NCI-H524 (cell line): ENCODE measurements at regions not wholly inside any gene's neighbourhood (a gene's known extent, or its start where the extent isn't known, plus 50 kb on each side); places are given as distances from the start of the nearest gene placed in this dataset.

Experiments used
- DNase-seq, 2 experiments: peaks; one replicate each; lab custom pipeline; 2025; lab: John Stamatoyannopoulos, UW

GRCh38 chr12:107472308-107472707, 213.3 kb upstream of the PWP1 start:
- no peak for DNase-seq

GRCh38 chr12:107474099-107474498, 211.5 kb upstream of the PWP1 start:
- DNase-seq = no peak

GRCh38 chr12:107474639-107475539, 210.7 kb upstream of the PWP1 start:
- no peak for DNase-seq

GRCh38 chr12:107475900-107476299, 209.7 kb upstream of the PWP1 start:
- DNase-seq = no peak

- no peak for DNase-seq
These were observed 208.6 kb upstream of the PWP1 start for GRCh38 chr12:107477018-107477417.

GRCh38 chr12:107477947-107478610, 207.5 kb upstream of the PWP1 start:
- no peak for DNase-seq

- DNase-seq = no peak
These were observed 206.7 kb upstream of the PWP1 start for GRCh38 chr12:107478881-107479280.

GRCh38 chr12:107480836-107481608, 204.6 kb upstream of the PWP1 start:
- DNase-seq = no peak

- no peak for DNase-seq
These were observed 201.4 kb upstream of the PWP1 start for GRCh38 chr12:107484230-107484629.

DNA sequence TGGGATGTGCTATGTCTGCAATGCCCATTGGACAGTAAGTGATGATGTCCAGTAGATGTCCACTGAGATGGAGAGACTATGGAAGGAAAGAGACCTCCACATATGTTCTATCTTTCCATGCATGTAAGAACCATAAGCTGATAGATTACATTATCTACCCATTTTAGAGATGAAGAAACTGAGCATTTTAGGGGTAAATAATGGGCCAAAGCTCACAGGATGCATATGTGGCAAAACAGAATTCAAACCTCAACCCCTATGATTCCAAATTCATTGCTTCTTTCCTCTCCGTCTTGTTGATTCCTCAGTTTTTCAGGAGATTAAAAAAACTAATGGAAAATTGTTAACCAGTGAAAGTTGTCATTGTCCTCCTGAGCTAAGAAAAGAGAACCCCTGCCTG, 200.7 kb upstream of the PWP1 start:
- no peak for DNase-seq

GRCh38 chr12:107485731-107486130, 199.9 kb upstream of the PWP1 start:
- DNase-seq = no peak

DNA sequence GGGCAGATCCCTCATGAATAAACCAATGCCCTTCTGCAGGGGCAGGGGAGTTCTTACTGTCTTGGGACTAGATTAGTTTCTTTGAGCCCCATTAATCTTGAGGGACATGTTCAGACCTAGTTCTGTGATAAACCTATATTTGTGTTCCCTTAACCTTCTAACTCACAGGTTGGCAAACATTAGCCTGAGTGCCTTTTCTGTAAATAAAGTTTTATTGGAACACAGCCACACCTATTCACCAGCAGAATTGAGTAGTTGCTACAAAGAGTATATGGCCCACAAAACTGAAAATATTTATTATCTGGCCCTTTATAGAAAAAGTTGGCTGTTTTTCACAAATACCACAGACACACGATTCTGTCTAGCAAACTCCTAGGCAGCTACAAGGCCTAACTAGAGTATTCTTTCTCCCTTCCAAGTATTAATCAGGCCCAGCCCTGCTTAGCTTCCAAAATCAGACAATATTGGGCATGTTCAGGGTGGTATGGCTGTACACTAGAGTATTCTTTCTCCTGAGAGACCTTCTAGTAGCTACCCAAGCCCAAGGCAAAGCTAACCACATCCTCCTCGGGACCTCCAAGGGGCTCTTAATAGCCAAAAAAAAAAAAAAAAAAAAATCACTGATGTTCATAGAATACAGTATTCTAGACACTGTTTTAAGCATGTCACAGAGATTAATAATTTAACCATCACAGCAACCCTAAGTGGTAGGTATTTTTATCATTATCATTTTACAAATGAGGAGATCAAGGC, 199.3 kb upstream of the PWP1 start:
- no peak for DNase-seq

DNA sequence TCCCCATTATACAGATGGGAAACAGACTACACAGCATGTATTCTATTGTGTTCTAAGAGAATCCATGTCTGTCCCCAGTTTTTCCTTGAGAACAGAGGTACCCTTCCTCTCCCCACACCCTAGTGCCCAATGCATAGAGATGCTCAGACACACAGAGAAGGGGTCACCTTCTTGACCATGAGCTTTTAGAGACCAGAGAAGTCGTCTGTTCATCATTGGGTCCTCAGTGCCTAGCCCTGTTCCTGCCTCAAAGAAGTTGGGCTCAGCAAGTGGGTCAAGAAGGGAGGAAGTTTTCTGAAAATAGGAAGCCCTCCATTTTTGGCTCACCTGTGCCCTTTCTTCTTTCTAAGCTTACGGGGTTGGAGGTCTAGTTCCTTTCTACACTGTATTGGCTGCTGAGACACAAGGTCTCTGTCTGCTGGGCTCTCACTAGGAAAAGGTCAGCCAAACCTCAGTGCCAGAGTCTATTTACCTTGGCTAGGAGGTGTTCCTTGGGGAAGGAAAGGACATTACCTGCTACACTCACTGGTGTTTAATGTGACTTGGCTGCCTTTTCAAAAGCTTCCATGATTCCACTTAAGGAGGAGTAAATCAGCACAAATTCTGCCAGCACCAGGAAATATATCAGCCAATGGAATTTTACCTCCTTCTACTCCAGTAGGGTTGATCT, 198.5 kb upstream of the PWP1 start:
- no peak for DNase-seq

DNA sequence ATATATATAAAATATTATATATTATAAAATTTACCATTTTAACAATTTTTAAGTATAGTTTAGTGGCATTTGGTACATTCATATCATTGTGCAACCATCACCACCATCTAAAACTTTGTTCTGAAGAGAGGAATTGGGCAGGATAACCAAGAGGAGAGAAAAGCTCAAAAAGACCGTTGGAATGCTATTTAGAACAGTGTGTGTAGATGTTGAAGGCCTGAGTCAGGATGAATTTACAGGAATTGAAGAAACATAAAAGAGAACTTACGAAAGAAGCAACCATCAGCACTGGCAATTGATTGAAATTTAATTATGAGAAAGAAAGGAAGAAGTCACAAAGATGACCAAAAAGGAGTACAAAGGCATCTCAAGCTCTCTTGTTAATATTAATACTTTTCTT, 196.9 kb upstream of the PWP1 start:
- no peak for DNase-seq

DNA sequence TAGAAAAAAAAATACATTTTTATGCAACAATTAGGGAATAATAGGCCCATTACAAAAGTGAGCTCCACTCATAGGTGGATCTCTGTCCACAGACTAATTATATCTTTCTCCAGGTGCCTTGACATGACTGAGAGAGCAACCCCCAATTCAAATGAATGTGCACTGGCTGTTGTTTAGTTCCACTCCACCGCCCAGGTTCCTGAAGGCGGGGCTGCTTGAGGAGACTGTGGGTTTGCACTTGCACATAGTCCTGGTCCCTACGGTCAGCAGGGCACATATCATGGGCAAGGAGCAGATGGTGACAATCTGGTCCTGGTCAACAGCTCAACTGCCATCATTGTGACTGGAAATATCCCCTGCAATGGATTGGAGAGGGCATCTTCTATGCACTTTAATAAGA, 195.6 kb upstream of the PWP1 start:
- DNase-seq = peak in 1 of 2 experiments; percentile 69

DNA sequence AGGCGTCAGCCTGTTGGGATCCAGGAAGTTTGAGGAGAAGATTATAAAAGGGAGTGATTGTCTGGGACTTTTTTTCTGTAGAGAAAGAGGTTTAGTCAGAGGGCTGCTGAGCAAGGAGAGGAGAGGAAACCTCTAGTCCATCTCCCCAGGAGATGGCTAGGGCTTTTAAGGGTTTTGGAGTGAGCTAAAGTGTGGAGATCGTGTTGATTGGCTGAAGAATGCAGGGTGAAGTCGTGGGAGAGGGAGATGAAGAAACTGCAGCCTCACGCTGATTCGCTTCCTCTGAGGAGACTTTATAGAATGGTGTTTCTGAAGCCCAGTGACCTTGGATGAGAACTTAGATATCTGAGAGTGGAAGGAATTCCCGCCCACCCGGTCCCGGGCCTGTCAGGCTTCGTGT, 193.7 kb upstream of the PWP1 start:
- DNase-seq = no peak

- DNase-seq = no peak
These were observed 193.0 kb upstream of the PWP1 start for GRCh38 chr12:107492393-107493134.

DNA sequence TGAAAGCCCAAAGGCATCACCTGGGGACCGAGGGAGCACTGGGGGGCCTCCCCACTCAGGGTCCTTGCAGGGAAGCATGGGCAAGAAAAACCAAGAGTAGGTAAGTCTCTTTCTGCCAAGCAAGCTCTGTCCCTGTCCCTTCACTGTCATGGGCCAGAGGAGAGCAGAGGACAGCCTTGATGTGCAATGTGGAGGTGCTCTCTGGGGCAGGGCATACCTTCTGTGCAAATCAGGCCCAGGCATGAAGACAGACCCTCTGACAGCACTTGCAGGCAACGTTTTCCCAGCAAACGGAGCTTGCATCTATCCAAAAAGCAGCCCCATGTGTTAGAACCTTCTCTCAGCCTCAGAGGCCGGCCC, 192.5 kb upstream of the PWP1 start:
- DNase-seq = no peak

GRCh38 chr12:107493666-107494065, 191.9 kb upstream of the PWP1 start:
- DNase-seq = no peak

GRCh38 chr12:107494331-107494730, 191.3 kb upstream of the PWP1 start:
- no peak for DNase-seq

GRCh38 chr12:107495604-107496003, 190.0 kb upstream of the PWP1 start:
- no peak for DNase-seq
